ENCODE measurements at regions not wholly inside any gene's neighbourhood (a gene's known extent, or its start where the extent isn't known, plus 50 kb on each side); places are given as distances from the start of the nearest gene placed in this dataset.

DNA sequence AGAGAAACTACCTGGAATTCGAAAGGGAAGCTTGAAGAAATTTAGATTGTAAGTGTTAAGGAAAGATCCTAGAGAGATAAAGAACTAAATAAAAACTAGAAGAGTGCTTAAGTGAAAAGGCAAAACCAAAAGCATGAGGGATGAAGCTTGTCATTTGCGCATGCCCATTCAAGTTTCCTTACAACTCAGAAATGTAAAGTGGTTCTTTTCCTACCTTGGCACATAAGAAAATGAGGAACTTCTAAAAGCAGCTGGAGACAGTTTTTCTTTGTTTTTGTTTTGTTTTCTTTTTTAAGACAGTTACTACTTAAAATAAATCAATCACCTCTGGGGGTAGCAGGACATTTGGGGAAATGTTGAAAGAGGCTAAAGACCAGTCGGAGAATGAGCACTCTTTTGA lies 1304.4 kb upstream of the PCDH7 start:
- Histone ChIP-seq H3K36me3 (no peaks in the 10 kb centered on the region), H3K4me1 (no peaks in the 10 kb centered on the region), H3K27ac (no peak overlapping the region), H3K9me3 (no peaks in the 10 kb centered on the region), H3K4me3 (no peak overlapping the region), H3K27me3 (no peaks in the 10 kb centered on the region)
- intact Hi-C loops (cut with DNase I): no loop called here
- TF ChIP-seq, protein P1, sequence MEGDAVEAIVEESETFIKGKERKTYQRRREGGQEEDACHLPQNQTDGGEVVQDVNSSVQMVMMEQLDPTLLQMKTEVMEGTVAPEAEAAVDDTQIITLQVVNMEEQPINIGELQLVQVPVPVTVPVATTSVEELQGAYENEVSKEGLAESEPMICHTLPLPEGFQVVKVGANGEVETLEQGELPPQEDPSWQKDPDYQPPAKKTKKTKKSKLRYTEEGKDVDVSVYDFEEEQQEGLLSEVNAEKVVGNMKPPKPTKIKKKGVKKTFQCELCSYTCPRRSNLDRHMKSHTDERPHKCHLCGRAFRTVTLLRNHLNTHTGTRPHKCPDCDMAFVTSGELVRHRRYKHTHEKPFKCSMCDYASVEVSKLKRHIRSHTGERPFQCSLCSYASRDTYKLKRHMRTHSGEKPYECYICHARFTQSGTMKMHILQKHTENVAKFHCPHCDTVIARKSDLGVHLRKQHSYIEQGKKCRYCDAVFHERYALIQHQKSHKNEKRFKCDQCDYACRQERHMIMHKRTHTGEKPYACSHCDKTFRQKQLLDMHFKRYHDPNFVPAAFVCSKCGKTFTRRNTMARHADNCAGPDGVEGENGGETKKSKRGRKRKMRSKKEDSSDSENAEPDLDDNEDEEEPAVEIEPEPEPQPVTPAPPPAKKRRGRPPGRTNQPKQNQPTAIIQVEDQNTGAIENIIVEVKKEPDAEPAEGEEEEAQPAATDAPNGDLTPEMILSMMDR (IDR thresholded peaks at IDR 0.05): no peak
- TF ChIP-seq POLR2A (IDR thresholded peaks at IDR 0.05): no peak
- WGBS, 2 donors: 47 to 57% methylated on average over 3 of the region's 3 CpGs
- no peak for DNase-seq

DNA sequence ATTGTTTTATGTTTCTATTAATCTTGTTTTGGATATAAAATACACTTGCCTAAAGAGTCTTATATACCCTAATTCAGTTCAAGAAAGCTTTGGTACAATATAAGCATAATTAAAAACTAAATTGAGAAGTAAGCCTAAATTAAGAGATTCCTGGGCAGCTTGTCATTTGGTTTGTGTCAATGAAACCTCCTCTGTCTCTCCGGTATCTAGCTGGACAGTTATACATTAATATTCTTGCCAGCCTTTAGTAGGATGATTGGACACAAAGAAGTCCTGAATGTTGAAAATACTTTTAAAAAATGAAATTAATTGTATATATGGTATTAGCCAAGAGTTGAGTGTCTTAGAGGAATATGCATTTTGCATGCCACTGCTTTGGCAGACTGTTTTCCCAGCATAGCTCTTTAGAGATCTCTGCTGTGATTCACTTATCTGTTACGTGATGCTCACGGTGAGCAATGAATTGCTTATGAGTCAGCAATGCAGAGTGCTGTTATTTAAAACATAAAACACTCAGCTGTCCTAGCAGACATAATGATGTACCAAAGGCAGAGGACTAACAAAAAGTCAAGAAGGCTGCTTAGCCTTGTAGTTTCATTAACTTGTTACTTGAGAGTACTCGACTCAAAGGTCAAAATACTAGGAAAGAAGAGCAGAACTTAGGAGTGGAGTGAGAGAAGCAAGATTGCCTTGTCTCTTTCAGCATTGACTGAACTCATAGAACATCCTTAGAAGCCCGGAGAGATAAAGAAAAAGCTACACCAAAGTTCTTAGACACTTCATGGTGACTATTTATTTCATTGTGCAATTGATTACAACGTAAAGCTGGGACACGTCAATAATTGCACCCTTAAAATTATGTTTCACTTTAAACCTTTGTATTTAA lies 1296.1 kb upstream of the PCDH7 start:
- H3K4me3 ChIP-seq: no peak overlapping the region
- no peaks in the 10 kb centered on the region for H3K9me3 ChIP-seq
- no peak for DNase-seq
- no peaks in the 10 kb centered on the region for H3K36me3 ChIP-seq
- TF ChIP-seq POLR2A (IDR thresholded peaks at IDR 0.05): no peak
- TF ChIP-seq, protein P1 (IDR thresholded peaks at IDR 0.05): no peak
- H3K27me3 ChIP-seq: no peaks in the 10 kb centered on the region
- WGBS, 2 donors: 64 to 70% methylated on average over 7 of the region's 7 CpGs
- no peak overlapping the region for H3K27ac ChIP-seq
- intact Hi-C loops (cut with DNase I): no loop called here
- H3K4me1 ChIP-seq: no peaks in the 10 kb centered on the region

DNA sequence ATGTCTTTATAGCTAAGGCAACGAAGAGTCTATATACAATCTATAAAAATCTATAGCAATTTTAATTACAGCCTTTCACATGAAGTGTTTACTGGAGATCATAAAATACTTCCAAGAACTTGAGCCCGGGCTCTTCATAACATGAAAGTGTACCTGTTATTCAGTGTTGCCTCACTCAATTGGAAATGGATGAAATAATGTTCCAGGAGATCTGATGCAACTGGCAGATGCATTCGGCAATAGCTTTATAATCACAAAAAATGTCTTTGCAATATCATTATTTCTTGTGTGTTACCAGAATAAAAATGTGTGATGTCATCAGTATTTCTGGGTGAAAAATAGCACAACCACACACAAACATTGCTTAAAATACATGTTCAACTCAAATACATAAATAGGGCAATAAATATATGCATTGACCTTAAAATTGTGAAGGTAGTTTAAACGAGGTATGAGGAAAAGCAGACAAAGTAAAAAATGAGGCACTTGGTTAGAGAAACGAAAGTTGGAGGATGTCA lies 1266.8 kb upstream of the PCDH7 start:
- peaks cover 0 to 6% (median 0%) of the 10 kb centered on the region in 3 donors for H3K9me3 ChIP-seq
- TF ChIP-seq, protein P1 (IDR thresholded peaks at IDR 0.05): no peak
- no peak for TF ChIP-seq POLR2A (IDR thresholded peaks at IDR 0.05)
- no peak overlapping the region for H3K27ac ChIP-seq
- DNase-seq: no peak
- no peaks in the 10 kb centered on the region for H3K36me3 ChIP-seq
- H3K27me3 ChIP-seq: no peaks in the 10 kb centered on the region
- 44 to 48% methylated on average over 5 of the region's 5 CpGs for WGBS, 2 donors
- intact Hi-C loops (cut with DNase I): no loop called here
- H3K4me3 ChIP-seq: no peak overlapping the region
- no peaks in the 10 kb centered on the region for H3K4me1 ChIP-seq

DNA sequence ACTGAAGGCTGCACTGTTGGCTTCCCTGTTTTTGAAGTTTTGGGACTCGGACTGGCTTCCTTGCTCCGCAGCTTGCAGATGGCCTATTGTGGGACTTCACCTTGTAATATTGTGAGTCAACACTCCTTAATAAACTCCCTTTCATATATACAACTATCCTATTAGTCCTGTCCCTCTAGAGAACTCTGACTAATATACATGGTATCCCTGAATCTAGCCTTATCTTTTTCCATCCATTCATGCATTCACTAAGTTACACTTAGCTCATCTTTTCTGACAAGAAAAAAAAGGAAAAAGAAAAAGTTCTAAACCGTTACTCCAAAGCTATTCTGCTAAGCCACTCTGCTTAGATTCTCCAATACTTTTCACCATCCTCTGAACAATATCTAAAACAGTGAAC lies 1260.2 kb upstream of the PCDH7 start:
- Histone ChIP-seq H3K36me3 (no peaks in the 10 kb centered on the region), H3K9me3 (peaks cover 0 to 6% (median 0%) of the 10 kb centered on the region in 3 donors), H3K27me3 (no peaks in the 10 kb centered on the region), H3K4me3 (no peak overlapping the region), H3K4me1 (no peaks in the 10 kb centered on the region), H3K27ac (no peak overlapping the region)
- 70 to 81% methylated on average over 3 of the region's 3 CpGs for WGBS, 2 donors
- no peak for DNase-seq
- TF ChIP-seq POLR2A (IDR thresholded peaks at IDR 0.05): no peak
- TF ChIP-seq, protein P1 (IDR thresholded peaks at IDR 0.05): no peak
- intact Hi-C loops (cut with DNase I): no loop called here

GRCh38 chr4:29467044-29467717 lies 1253.0 kb upstream of the PCDH7 start:
- no peak for TF ChIP-seq POLR2A (IDR thresholded peaks at IDR 0.05)
- no peaks in the 10 kb centered on the region for H3K4me1 ChIP-seq
- H3K27me3 ChIP-seq: no peaks in the 10 kb centered on the region
- H3K27ac ChIP-seq: no peak overlapping the region
- no peak overlapping the region for H3K4me3 ChIP-seq
- WGBS, 2 donors: 37 to 41% methylated on average over 1 of the region's 1 CpG
- H3K36me3 ChIP-seq: no peaks in the 10 kb centered on the region
- no peaks in the 10 kb centered on the region for H3K9me3 ChIP-seq
- no peak for DNase-seq
- intact Hi-C loops (cut with DNase I): no loop called here

Small RNAs in the stretch of these regions (small RNA-seq; reads per million reads assigned to genes)
- gene RF00019 (0 reads per million in 4 donors), gene RN7SL101P (0 reads per million in 4 donors)
